Calu3 (cell line): ENCODE measurements at regions not wholly inside any gene's neighbourhood (a gene's known extent, or its start where the extent isn't known, plus 50 kb on each side); places are given as distances from the start of the nearest gene placed in this dataset.

Source experiments
- BruUV-seq: library from RNA; stranded (reverse); fragments of 400-500 nt; replicated peaks from 2 replicates; lab custom pipeline; 2021; lab: Mats Ljungman, UMichigan
- CTCF ChIA-PET: fragments of 300-600 bp; sonication (Branson Sonifier 250); formaldehyde crosslinking; loops from one replicate; lab custom pipeline; 2022; ENCODE audit warnings: antibody characterized with exemption; lab: Charles Lee
- DNase-seq: peaks from one replicate; pipeline ENCODE4 v3.0.0; 2022
- H3K27ac Mint-ChIP-seq: one replicate; pipeline ENCODE4 v1.8.0; 2022; ENCODE audit warnings: mixed read lengths; ENCODE audit not compliant: unreplicated experiment
- H3K27me3 Mint-ChIP-seq: one replicate; pipeline ENCODE4 v1.8.0; 2022; ENCODE audit warnings: mixed read lengths; ENCODE audit not compliant: unreplicated experiment
- H3K36me3 Mint-ChIP-seq: one replicate; pipeline ENCODE4 v1.8.0; 2022; ENCODE audit warnings: mild to moderate bottlenecking, moderate library complexity, mixed read lengths; ENCODE audit not compliant: insufficient read depth, unreplicated experiment
- H3K4me1 Mint-ChIP-seq: one replicate; pipeline ENCODE4 v1.8.0; 2022; ENCODE audit warnings: mild to moderate bottlenecking, low read depth, mixed read lengths; ENCODE audit not compliant: unreplicated experiment
- H3K4me3 Mint-ChIP-seq: one replicate; pipeline ENCODE4 v1.8.0; 2022; ENCODE audit warnings: mild to moderate bottlenecking, low read depth, moderate library complexity, mixed read lengths; ENCODE audit not compliant: unreplicated experiment
- H3K9me3 Mint-ChIP-seq: one replicate; pipeline ENCODE4 v1.8.0; 2022; ENCODE audit warnings: low read depth, mixed read lengths; ENCODE audit not compliant: unreplicated experiment
- intact Hi-C: fragments of 100-400 bp; cut with micrococcal nuclease; formaldehyde crosslinking; loops from one replicate; pipeline ENCODE4 v1.10.0; 2022; ENCODE audit not compliant: unreplicated experiment
- TF ChIP-seq, protein P1 (sequence below): fragments of 200-600 bp; IDR thresholded peaks from one replicate; pipeline ENCODE4 v1.8.0; 2022; ENCODE audit warnings: antibody characterized with exemption; ENCODE audit not compliant: unreplicated experiment

DNA sequence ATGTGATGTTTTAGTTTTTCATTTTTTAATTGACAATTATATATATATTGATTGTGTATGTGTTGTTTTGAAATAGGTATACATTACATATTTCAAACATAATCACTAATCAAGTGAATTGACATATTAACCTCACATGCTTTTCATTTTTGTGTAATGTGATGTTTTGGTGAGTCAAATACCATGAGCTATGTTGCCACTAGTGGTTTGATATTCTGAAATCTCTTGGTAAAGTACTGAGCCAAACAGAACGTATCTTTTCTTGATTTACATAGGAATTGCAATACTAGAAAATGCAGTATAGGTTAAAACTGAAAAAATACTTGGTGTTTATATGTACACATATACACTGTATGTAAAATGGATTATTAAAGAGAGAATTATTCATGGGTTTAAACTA is 65.2 kb upstream of the SIAH1 start:
- no peaks in the 10 kb centered on the region for H3K27me3 Mint-ChIP-seq
- intact Hi-C loops, result no loop called here

GRCh38 chr16:48448841-48449481 is 63.7 kb upstream of the SIAH1 start:
- intact Hi-C loops, result no loop called here
- CTCF ChIA-PET, result no interaction called here
- Mint-ChIP-seq H3K4me1 (peaks cover 15% of the 10 kb centered on the region), H3K9me3 (no peaks in the 10 kb centered on the region), H3K4me3 (no peak overlapping the region), H3K27ac (no peak overlapping the region), H3K27me3 (no peaks in the 10 kb centered on the region), H3K36me3 (no peaks in the 10 kb centered on the region)
- no peak for DNase-seq
- TF ChIP-seq, protein P1, sequence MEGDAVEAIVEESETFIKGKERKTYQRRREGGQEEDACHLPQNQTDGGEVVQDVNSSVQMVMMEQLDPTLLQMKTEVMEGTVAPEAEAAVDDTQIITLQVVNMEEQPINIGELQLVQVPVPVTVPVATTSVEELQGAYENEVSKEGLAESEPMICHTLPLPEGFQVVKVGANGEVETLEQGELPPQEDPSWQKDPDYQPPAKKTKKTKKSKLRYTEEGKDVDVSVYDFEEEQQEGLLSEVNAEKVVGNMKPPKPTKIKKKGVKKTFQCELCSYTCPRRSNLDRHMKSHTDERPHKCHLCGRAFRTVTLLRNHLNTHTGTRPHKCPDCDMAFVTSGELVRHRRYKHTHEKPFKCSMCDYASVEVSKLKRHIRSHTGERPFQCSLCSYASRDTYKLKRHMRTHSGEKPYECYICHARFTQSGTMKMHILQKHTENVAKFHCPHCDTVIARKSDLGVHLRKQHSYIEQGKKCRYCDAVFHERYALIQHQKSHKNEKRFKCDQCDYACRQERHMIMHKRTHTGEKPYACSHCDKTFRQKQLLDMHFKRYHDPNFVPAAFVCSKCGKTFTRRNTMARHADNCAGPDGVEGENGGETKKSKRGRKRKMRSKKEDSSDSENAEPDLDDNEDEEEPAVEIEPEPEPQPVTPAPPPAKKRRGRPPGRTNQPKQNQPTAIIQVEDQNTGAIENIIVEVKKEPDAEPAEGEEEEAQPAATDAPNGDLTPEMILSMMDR, result no peak
- no TSS peak for BruUV-seq

More for the DNA sequence above, 65.2 kb upstream of the SIAH1 start:
- TF ChIP-seq, protein P1, result no peak
- Mint-ChIP-seq H3K27ac (no peak overlapping the region), H3K9me3 (no peaks in the 10 kb centered on the region), H3K4me3 (no peak overlapping the region), H3K4me1 (peaks cover 2% of the 10 kb centered on the region), H3K36me3 (no peaks in the 10 kb centered on the region)
- DNase-seq, result no peak
- no TSS peak for BruUV-seq
- CTCF ChIA-PET, result no interaction called here

- Mint-ChIP-seq H3K27me3 (no peaks in the 10 kb centered on the region), H3K4me3 (no peak overlapping the region), H3K9me3 (no peaks in the 10 kb centered on the region), H3K4me1 (peaks cover 15% of the 10 kb centered on the region), H3K36me3 (no peaks in the 10 kb centered on the region), H3K27ac (no peak overlapping the region)
- TF ChIP-seq, protein P1, result no peak
- no TSS peak for BruUV-seq
- CTCF ChIA-PET, result interaction anchor here (0.6 kb wide), 1 partner anchor 129 kb away, joined by 3 read pairs; no protein-coding TSS in a partner anchor
- intact Hi-C loops, result no loop called here
- DNase-seq, result no peak
Measured at GRCh38 chr16:48447940-48448536, 62.8 kb upstream of the SIAH1 start.

DNA sequence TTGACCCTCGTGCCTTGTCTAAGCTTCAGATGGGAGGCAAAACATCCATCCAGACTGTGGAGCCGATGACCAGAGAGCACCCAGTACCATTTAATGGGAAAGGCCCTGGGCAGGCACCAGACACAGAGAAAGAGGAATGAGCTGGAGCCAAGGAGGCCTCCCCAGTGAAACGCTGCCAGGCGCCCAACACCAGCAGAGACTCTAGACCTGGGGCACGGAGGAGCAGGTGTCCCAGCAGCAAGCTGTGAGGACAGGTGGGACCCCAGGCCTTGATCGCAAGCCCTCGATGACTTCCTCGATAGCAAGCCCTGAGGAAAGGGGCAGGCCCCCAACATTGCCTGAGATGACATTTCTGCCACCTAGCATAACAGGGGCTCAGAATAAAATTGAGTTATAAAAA is 62.2 kb upstream of the SIAH1 start:
- TF ChIP-seq, protein P1, result no peak
- Mint-ChIP-seq H3K4me1 (peaks cover 15% of the 10 kb centered on the region), H3K27me3 (no peaks in the 10 kb centered on the region), H3K4me3 (no peak overlapping the region), H3K9me3 (no peaks in the 10 kb centered on the region), H3K36me3 (no peaks in the 10 kb centered on the region), H3K27ac (no peak overlapping the region)
- intact Hi-C loops, result no loop called here
- CTCF ChIA-PET, result interaction anchor here (0.6 to 1.0 kb wide), 2 partner anchors 10 to 129 kb away, joined by 3 to 4 read pairs; no protein-coding TSS in a partner anchor
- BruUV-seq, result no TSS peak
- DNase-seq, result no peak
